Panc1 (cell line): ENCODE measurements at regions not wholly inside any gene's neighbourhood (a gene's known extent, or its start where the extent isn't known, plus 50 kb on each side); places are given as distances from the start of the nearest gene placed in this dataset.

Source experiments
- ATAC-seq: fragments of 200-7000 bp; cut with Tn5 transposase; 2 replicates; pipeline ENCODE4 v1.9.1; 2020; ENCODE audit warnings: mild to moderate bottlenecking, moderate library complexity
- BruUV-seq: library from RNA; stranded (reverse); fragments of 400-500 nt; replicated peaks from 2 replicates; lab custom pipeline; 2021; lab: Mats Ljungman, UMichigan
- CTCF ChIA-PET: fragments of 300-600 bp; sonication (Branson Sonifier 250); formaldehyde crosslinking; loops from one replicate; lab custom pipeline; 2022; ENCODE audit warnings: antibody characterized with exemption; lab: Charles Lee
- POLR2A ChIA-PET: fragments of 300-600 bp; sonication (Branson Sonifier 250); formaldehyde crosslinking; loops from one replicate; lab custom pipeline; 2022; ENCODE audit warnings: antibody characterized with exemption; lab: Charles Lee
- DNase-seq: peaks from one replicate; pipeline ENCODE4 v3.0.0-alpha.2; 2010; ENCODE audit warnings: low read depth, low spot score
- H3K27ac ChIP-seq: 2 replicates; pipeline ENCODE4 v1.5.1; 2011; ENCODE audit warnings: mild to moderate bottlenecking, low read length, inconsistent platforms
- H3K27me3 ChIP-seq: fragments of 200-500 bp; sonication (Bioruptor generic); 2 replicates; pipeline ENCODE4 v1.6.0; 2014; ENCODE audit warnings: low read length, inconsistent platforms; ENCODE audit not compliant: control insufficient read depth, insufficient read depth
- H3K36me3 ChIP-seq: fragments of 200-500 bp; sonication (Bioruptor generic); 2 replicates; pipeline ENCODE4 v1.5.1; 2014; ENCODE audit warnings: inconsistent platforms, mild to moderate bottlenecking, low read length, moderate library complexity; ENCODE audit not compliant: control insufficient read depth, insufficient read depth
- H3K4me1 ChIP-seq: 2 replicates; pipeline ENCODE4 v1.5.1; 2011; ENCODE audit warnings: inconsistent platforms, mild to moderate bottlenecking, low read length, moderate library complexity; ENCODE audit not compliant: control insufficient read depth, insufficient read depth
- H3K4me3 ChIP-seq, 2 experiments: 2 replicates each; pipeline ENCODE4 v1.5.1; 2011 to 2012; ENCODE audit warnings: low read depth in 2 of 2, low read length in 2 of 2, mild to moderate bottlenecking in 2 of 2, inconsistent platforms in 1 of 2, moderate library complexity in 1 of 2
- H3K9me3 ChIP-seq: fragments of 200-500 bp; sonication (Bioruptor generic); 2 replicates; pipeline ENCODE4 v1.5.1; 2014; ENCODE audit warnings: low read depth, mild to moderate bottlenecking, inconsistent platforms, low read length, moderate library complexity; ENCODE audit not compliant: control insufficient read depth, insufficient read depth
- POLR2AphosphoS5 ChIP-seq: IDR thresholded peaks from 2 replicates; pipeline ENCODE4 v1.6.1; 2012; ENCODE audit warnings: mild to moderate bottlenecking, low read depth, low read length, moderate library complexity
- SIN3A ChIP-seq: IDR thresholded peaks from 2 replicates; pipeline ENCODE4 v1.6.1; 2012; ENCODE audit warnings: low read depth, mild to moderate bottlenecking, low read length, moderate library complexity, borderline replicate concordance; ENCODE audit not compliant: insufficient read depth
- TCF7L2 ChIP-seq: IDR thresholded peaks from 2 replicates; pipeline ENCODE4 v1.6.1; 2011; ENCODE audit warnings: mild to moderate bottlenecking, low read depth, low read length, inconsistent platforms
- in situ Hi-C: cut with HindIII; loops from 2 replicates; pipeline ENCODE4 v1.10.0; 2016; ENCODE audit warnings: low sequenced_read_pairs, low pct_unique_long_range_greater_than_20kb
- intact Hi-C: fragments of 100-400 bp; cut with micrococcal nuclease; formaldehyde crosslinking; loops from one replicate; pipeline ENCODE4 v1.10.0; 2022; ENCODE audit not compliant: unreplicated experiment
- TF ChIP-seq, protein P1 (sequence below), 2 experiments: IDR thresholded peaks; 2 replicates each; pipeline ENCODE4 v1.6.1; 2011 to 2012; ENCODE audit warnings: low read depth in 2 of 2, control low read depth in 1 of 2, low read length in 1 of 2, mild to moderate bottlenecking in 1 of 2, moderate library complexity in 1 of 2; ENCODE audit not compliant: insufficient read depth in 1 of 2
- TF ChIP-seq, protein P2 (sequence below): fragments of 450-650 bp; IDR thresholded peaks from 2 replicates; pipeline ENCODE4 v1.5.1; 2017; ENCODE audit warnings: mild to moderate bottlenecking

DNA sequence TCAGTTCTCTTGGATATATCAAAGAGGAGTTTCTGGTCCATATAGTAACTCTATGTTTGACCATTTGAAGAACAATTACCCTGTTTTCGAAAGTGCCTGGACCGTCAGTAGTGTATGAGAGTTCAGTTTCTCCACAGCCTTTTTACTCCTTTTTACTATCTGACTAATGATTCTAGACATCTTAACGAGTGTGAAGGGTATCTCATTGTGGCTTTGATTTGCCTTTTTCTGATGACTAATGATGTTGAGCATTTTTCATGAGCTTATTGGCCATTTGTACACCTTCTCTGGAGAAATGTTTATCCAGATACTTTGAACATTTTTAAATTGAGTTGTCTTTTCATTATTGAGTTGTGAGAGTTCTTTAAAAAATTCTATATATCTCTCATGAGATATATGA, 114.9 kb upstream of the ATXN1 start:
- Histone ChIP-seq H3K27me3 (peaks cover 2% of the 10 kb centered on the region; the same call in 1 of the 2 replicates), H3K36me3 (no peaks in the 10 kb centered on the region), H3K4me3 (no peak overlapping the region), H3K9me3 (no peaks in the 10 kb centered on the region), H3K27ac (no peak overlapping the region), H3K4me1 (no peaks in the 10 kb centered on the region)
- ATAC-seq (no peak), DNase-seq (no peak)
- in situ Hi-C loops, result no loop called here
- no peak for TF ChIP-seq TCF7L2
- TF ChIP-seq SIN3A, result no peak
- no peak for TF ChIP-seq POLR2AphosphoS5
- TF ChIP-seq, protein P1, sequence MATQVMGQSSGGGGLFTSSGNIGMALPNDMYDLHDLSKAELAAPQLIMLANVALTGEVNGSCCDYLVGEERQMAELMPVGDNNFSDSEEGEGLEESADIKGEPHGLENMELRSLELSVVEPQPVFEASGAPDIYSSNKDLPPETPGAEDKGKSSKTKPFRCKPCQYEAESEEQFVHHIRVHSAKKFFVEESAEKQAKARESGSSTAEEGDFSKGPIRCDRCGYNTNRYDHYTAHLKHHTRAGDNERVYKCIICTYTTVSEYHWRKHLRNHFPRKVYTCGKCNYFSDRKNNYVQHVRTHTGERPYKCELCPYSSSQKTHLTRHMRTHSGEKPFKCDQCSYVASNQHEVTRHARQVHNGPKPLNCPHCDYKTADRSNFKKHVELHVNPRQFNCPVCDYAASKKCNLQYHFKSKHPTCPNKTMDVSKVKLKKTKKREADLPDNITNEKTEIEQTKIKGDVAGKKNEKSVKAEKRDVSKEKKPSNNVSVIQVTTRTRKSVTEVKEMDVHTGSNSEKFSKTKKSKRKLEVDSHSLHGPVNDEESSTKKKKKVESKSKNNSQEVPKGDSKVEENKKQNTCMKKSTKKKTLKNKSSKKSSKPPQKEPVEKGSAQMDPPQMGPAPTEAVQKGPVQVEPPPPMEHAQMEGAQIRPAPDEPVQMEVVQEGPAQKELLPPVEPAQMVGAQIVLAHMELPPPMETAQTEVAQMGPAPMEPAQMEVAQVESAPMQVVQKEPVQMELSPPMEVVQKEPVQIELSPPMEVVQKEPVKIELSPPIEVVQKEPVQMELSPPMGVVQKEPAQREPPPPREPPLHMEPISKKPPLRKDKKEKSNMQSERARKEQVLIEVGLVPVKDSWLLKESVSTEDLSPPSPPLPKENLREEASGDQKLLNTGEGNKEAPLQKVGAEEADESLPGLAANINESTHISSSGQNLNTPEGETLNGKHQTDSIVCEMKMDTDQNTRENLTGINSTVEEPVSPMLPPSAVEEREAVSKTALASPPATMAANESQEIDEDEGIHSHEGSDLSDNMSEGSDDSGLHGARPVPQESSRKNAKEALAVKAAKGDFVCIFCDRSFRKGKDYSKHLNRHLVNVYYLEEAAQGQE (IDR thresholded peaks at IDR 0.05; ENCODE audit: insufficient read depth in 1 of 2, low read depth in 2 of 2, low read length in 1 of 2), result no peak
- TF ChIP-seq, protein P2, sequence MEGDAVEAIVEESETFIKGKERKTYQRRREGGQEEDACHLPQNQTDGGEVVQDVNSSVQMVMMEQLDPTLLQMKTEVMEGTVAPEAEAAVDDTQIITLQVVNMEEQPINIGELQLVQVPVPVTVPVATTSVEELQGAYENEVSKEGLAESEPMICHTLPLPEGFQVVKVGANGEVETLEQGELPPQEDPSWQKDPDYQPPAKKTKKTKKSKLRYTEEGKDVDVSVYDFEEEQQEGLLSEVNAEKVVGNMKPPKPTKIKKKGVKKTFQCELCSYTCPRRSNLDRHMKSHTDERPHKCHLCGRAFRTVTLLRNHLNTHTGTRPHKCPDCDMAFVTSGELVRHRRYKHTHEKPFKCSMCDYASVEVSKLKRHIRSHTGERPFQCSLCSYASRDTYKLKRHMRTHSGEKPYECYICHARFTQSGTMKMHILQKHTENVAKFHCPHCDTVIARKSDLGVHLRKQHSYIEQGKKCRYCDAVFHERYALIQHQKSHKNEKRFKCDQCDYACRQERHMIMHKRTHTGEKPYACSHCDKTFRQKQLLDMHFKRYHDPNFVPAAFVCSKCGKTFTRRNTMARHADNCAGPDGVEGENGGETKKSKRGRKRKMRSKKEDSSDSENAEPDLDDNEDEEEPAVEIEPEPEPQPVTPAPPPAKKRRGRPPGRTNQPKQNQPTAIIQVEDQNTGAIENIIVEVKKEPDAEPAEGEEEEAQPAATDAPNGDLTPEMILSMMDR, result no peak
- no TSS peak for BruUV-seq
- POLR2A ChIA-PET, result no interaction called here
- intact Hi-C loops, result no loop called here
- CTCF ChIA-PET, result no interaction called here

DNA sequence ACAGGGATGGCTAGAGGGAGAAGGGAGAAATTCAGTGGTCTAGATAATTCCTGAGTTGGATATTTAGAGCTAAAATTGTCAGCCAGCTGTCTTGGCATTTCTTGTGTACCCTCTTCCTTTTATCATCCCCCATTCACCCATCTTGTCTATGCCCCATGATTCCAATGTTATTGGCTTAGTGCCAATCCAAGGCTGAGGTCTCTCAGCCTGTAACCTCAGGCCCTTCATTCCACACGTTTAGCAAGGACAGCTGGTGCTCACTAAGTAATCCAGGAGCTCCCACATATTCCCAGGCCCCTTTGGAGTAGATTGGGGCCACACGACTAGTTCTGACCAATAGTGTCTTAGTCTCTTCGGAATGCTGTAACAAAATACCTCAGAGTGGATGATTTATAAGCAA, 112.4 kb upstream of the ATXN1 start:
- no peaks in the 10 kb centered on the region for H3K4me1 ChIP-seq
- H3K9me3 ChIP-seq, result no peaks in the 10 kb centered on the region
- no peaks in the 10 kb centered on the region for H3K36me3 ChIP-seq
- POLR2A ChIA-PET, result no interaction called here
- H3K27me3 ChIP-seq, result no peaks in the 10 kb centered on the region
- H3K27ac ChIP-seq, result no peak overlapping the region
- no TSS peak for BruUV-seq
- no peak for TF ChIP-seq POLR2AphosphoS5
- TF ChIP-seq, protein P2, result no peak
- TF ChIP-seq, protein P1 (IDR thresholded peaks at IDR 0.05; ENCODE audit: insufficient read depth in 1 of 2, low read depth in 2 of 2, low read length in 1 of 2), result no peak
- TF ChIP-seq TCF7L2, result no peak
- no peak for TF ChIP-seq SIN3A
- no peak overlapping the region for H3K4me3 ChIP-seq
- no peak for ATAC-seq
- CTCF ChIA-PET, result no interaction called here
- in situ Hi-C loops, result no loop called here
- no peak for DNase-seq
- intact Hi-C loops, result no loop called here
